Caco-2 (cell line): ENCODE measurements at regions not wholly inside any gene's neighbourhood (a gene's known extent, or its start where the extent isn't known, plus 50 kb on each side); places are given as distances from the start of the nearest gene placed in this dataset.

Experiments
- BruUV-seq: library from RNA; stranded (reverse); fragments of 400-500 nt; replicated peaks from 2 replicates; lab custom pipeline; 2021; lab: Mats Ljungman, UMichigan
- CTCF ChIA-PET: fragments of 300-600 bp; sonication (Branson Sonifier 250); formaldehyde crosslinking; loops from one replicate; lab custom pipeline; 2022; ENCODE audit warnings: antibody characterized with exemption; lab: Charles Lee
- POLR2A ChIA-PET: fragments of 300-600 bp; sonication (Branson Sonifier 250); formaldehyde crosslinking; loops from one replicate; lab custom pipeline; 2022; ENCODE audit warnings: antibody characterized with exemption; lab: Charles Lee
- DNase-seq, 2 experiments: peaks; one replicate each; pipeline versions ENCODE4 v3.0.0 to v3.0.0-alpha.2; 2020 to 2022
- H3K27me3 ChIP-seq: replicated peaks from 2 replicates; pipeline ENCODE4 v1.6.0; 2011; ENCODE audit warnings: low read length; ENCODE audit not compliant: control insufficient read depth, insufficient read depth
- H3K36me3 ChIP-seq: 2 replicates; pipeline ENCODE4 v1.5.1; 2011; ENCODE audit warnings: low read length; ENCODE audit not compliant: control insufficient read depth, insufficient read depth
- H3K4me1 ChIP-seq: fragments of 250-450 bp; sonication (Bioruptor Pico); 2 replicates; pipeline ENCODE4 v1.5.1; 2020; ENCODE audit warnings: mild to moderate bottlenecking
- H3K4me3 ChIP-seq: 2 replicates; pipeline ENCODE4 v1.5.1; 2011; ENCODE audit warnings: low read depth, mild to moderate bottlenecking, control low read depth, low read length
- H3K9me3 ChIP-seq: fragments of 250-450 bp; sonication (Bioruptor Pico); 2 replicates; pipeline ENCODE4 v1.5.1; 2020; ENCODE audit warnings: mild to moderate bottlenecking, moderate library complexity
- H3K27ac Mint-ChIP-seq: one replicate; pipeline ENCODE4 v1.8.0; 2022; ENCODE audit warnings: mixed read lengths; ENCODE audit not compliant: unreplicated experiment
- H3K27me3 Mint-ChIP-seq: one replicate; pipeline ENCODE4 v1.8.0; 2022; ENCODE audit warnings: mixed read lengths; ENCODE audit not compliant: insufficient read depth, unreplicated experiment
- H3K36me3 Mint-ChIP-seq: one replicate; pipeline ENCODE4 v1.8.0; 2022; ENCODE audit warnings: mild to moderate bottlenecking, mixed read lengths; ENCODE audit not compliant: insufficient read depth, unreplicated experiment
- H3K4me1 Mint-ChIP-seq: one replicate; pipeline ENCODE4 v1.8.0; 2022; ENCODE audit warnings: low read depth, mixed read lengths; ENCODE audit not compliant: unreplicated experiment
- H3K4me3 Mint-ChIP-seq: one replicate; pipeline ENCODE4 v1.8.0; 2022; ENCODE audit warnings: mild to moderate bottlenecking, moderate library complexity, mixed read lengths; ENCODE audit not compliant: unreplicated experiment
- H3K9me3 Mint-ChIP-seq: one replicate; pipeline ENCODE4 v1.8.0; 2022; ENCODE audit warnings: mixed read lengths; ENCODE audit not compliant: unreplicated experiment
- CTCF ChIP-seq, 2 experiments: fragments of 200-600 bp in 1 of 2; IDR thresholded peaks; 1 replicate in 1 of 2; 2 replicates in 1 of 2; pipeline versions ENCODE4 v1.5.1 to v1.8.0; 2011 to 2022; ENCODE audit warnings: antibody characterized with exemption in 1 of 2, control low read depth in 1 of 2, inconsistent platforms in 1 of 2, low read depth in 1 of 2, low read length in 1 of 2, mild to moderate bottlenecking in 1 of 2, moderate library complexity in 1 of 2; ENCODE audit not compliant: insufficient read depth in 1 of 2, severe bottlenecking in 1 of 2, unreplicated experiment in 1 of 2
- intact Hi-C: fragments of 100-400 bp; cut with micrococcal nuclease; formaldehyde crosslinking; loops from one replicate; pipeline ENCODE4 v1.10.0; 2022; ENCODE audit not compliant: unreplicated experiment

GRCh38 chr12:27382924-27383323 is 50.3 kb downstream of the BMAL2 start:
- Mint-ChIP-seq H3K4me3 (no peak overlapping the region), H3K27ac (no peak overlapping the region), H3K9me3 (no peaks in the 10 kb centered on the region), H3K27me3 (no peaks in the 10 kb centered on the region), H3K36me3 (no peaks in the 10 kb centered on the region), H3K4me1 (peaks cover 8% of the 10 kb centered on the region)
- TF ChIP-seq CTCF (IDR thresholded peaks at IDR 0.05; ENCODE audit: insufficient read depth in 1 of 2, low read depth in 1 of 2, low read length in 1 of 2, severe bottlenecking in 1 of 2, unreplicated experiment in 1 of 2) = no peak
- POLR2A ChIA-PET = no interaction called here
- Histone ChIP-seq H3K27me3 (no peaks in the 10 kb centered on the region), H3K4me3 (no peak overlapping the region), H3K36me3 (no peaks in the 10 kb centered on the region), H3K9me3 (no peaks in the 10 kb centered on the region), H3K4me1 (peaks cover 7% of the 10 kb centered on the region)
- BruUV-seq = no TSS peak
- no peak for DNase-seq
- CTCF ChIA-PET = no interaction called here
- intact Hi-C loops = loop anchor here (10.0 kb wide), 1 partner anchor 358 kb away; the partner anchor contains the start of gene MED21

- peak; percentile 94 to 95 for TF ChIP-seq CTCF (IDR thresholded peaks at IDR 0.05; ENCODE audit: insufficient read depth in 1 of 2, low read depth in 1 of 2, low read length in 1 of 2, severe bottlenecking in 1 of 2, unreplicated experiment in 1 of 2)
- Mint-ChIP-seq H3K27me3 (no peaks in the 10 kb centered on the region), H3K36me3 (no peaks in the 10 kb centered on the region), H3K4me3 (no peak overlapping the region), H3K4me1 (peaks cover 8% of the 10 kb centered on the region), H3K27ac (no peak overlapping the region), H3K9me3 (no peaks in the 10 kb centered on the region)
- H3K27me3 ChIP-seq = no peaks in the 10 kb centered on the region
- POLR2A ChIA-PET = interaction anchor here (0.5 kb wide), 1 partner anchor 361 kb away, joined by 8 read pairs; no protein-coding TSS in a partner anchor
- intact Hi-C loops = loop anchor here (1.0 to 10.0 kb wide), 3 partner anchors 51 to 359 kb away; partner anchors contain the start of genes BMAL2 and MED21
- CTCF ChIA-PET = no interaction called here
- no peak overlapping the region for H3K4me3 ChIP-seq
- H3K4me1 ChIP-seq = peaks cover 7% of the 10 kb centered on the region
- no peaks in the 10 kb centered on the region for H3K9me3 ChIP-seq
- BruUV-seq = no TSS peak
- peak; percentile 85 to 90 for DNase-seq
- H3K36me3 ChIP-seq = no peaks in the 10 kb centered on the region
Measured at GRCh38 chr12:27383429-27384260, 51.0 kb downstream of the BMAL2 start.

- POLR2A ChIA-PET = interaction anchor here (0.5 kb wide), 1 partner anchor 361 kb away, joined by 8 read pairs; no protein-coding TSS in a partner anchor
Measured at GRCh38 chr12:27384261-27384590, 51.6 kb downstream of the BMAL2 start.

More at GRCh38 chr12:27384261-27384590, 51.6 kb downstream of the BMAL2 start:
- Histone ChIP-seq H3K4me1 (peaks cover 7% of the 10 kb centered on the region), H3K27me3 (no peaks in the 10 kb centered on the region), H3K9me3 (no peaks in the 10 kb centered on the region), H3K36me3 (no peaks in the 10 kb centered on the region), H3K4me3 (no peak overlapping the region)
- DNase-seq = no peak
- no peaks in the 10 kb centered on the region for H3K9me3 Mint-ChIP-seq
- no peak overlapping the region for H3K27ac Mint-ChIP-seq
- no peaks in the 10 kb centered on the region for H3K36me3 Mint-ChIP-seq
- H3K4me1 Mint-ChIP-seq = peaks cover 8% of the 10 kb centered on the region
- H3K4me3 Mint-ChIP-seq = no peak overlapping the region
- CTCF ChIA-PET = no interaction called here
- no TSS peak for BruUV-seq
- intact Hi-C loops = loop anchor here (1.0 to 10.0 kb wide), 3 partner anchors 52 to 359 kb away; partner anchors contain the start of genes BMAL2 and MED21
- TF ChIP-seq CTCF (IDR thresholded peaks at IDR 0.05; ENCODE audit: insufficient read depth in 1 of 2, low read depth in 1 of 2, low read length in 1 of 2, severe bottlenecking in 1 of 2, unreplicated experiment in 1 of 2) = no peak
- H3K27me3 Mint-ChIP-seq = no peaks in the 10 kb centered on the region
